Activated naive CD8-positive, alpha-beta T cell treated with anti-CD3 and anti-CD28 coated beads, Interleukin-2, amount 50 U/mL, for 24 hours (primary cell): ENCODE measurements at regions not wholly inside any gene's neighbourhood (a gene's known extent, or its start where the extent isn't known, plus 50 kb on each side); places are given as distances from the start of the nearest gene placed in this dataset.

Experiments
- ATAC-seq: fragments of 150-1000 bp; cut with Tn5 transposase; one replicate; pipeline ENCODE4 v1.10.0; 2021
- DNase-seq: peaks from one replicate; pipeline ENCODE4 v3.0.0; 2021
- H3K27ac Mint-ChIP-seq: one replicate; pipeline ENCODE4 v1.8.0; 2021; ENCODE audit warnings: mild to moderate bottlenecking, mixed read lengths
- H3K27me3 Mint-ChIP-seq: one replicate; pipeline ENCODE4 v1.8.0; 2021; ENCODE audit warnings: mixed read lengths
- H3K36me3 Mint-ChIP-seq: one replicate; pipeline ENCODE4 v1.8.0; 2021; ENCODE audit warnings: low read depth, mixed read lengths
- H3K4me1 Mint-ChIP-seq: one replicate; pipeline ENCODE4 v1.8.0; 2021; ENCODE audit warnings: mixed read lengths
- H3K4me3 Mint-ChIP-seq: one replicate; pipeline ENCODE4 v1.8.0; 2021; ENCODE audit warnings: mild to moderate bottlenecking, moderate library complexity, mixed read lengths
- H3K9me3 Mint-ChIP-seq: one replicate; pipeline ENCODE4 v1.8.0; 2021; ENCODE audit warnings: mixed read lengths

- Mint-ChIP-seq H3K4me1 (no peaks in the 10 kb centered on the region), H3K4me3 (no peak overlapping the region), H3K9me3 (no peaks in the 10 kb centered on the region), H3K27me3 (peaks cover 4% of the 10 kb centered on the region), H3K36me3 (no peaks in the 10 kb centered on the region), H3K27ac (no peak overlapping the region)
- DNase-seq: no peak
- no peak for ATAC-seq
These were observed 516.7 kb downstream of the TXNL1 start for GRCh38 chr18:56121669-56122068.

GRCh38 chr18:56120782-56121181 lies 517.6 kb downstream of the TXNL1 start:
- Mint-ChIP-seq H3K27ac (no peak overlapping the region), H3K27me3 (peaks cover 3% of the 10 kb centered on the region), H3K4me3 (no peak overlapping the region)

GRCh38 chr18:56119681-56120080 lies 518.7 kb downstream of the TXNL1 start:
- ATAC-seq: no peak

More at GRCh38 chr18:56120782-56121181, 517.6 kb downstream of the TXNL1 start:
- no peaks in the 10 kb centered on the region for H3K4me1 Mint-ChIP-seq
- no peaks in the 10 kb centered on the region for H3K36me3 Mint-ChIP-seq
- no peak for ATAC-seq
- no peak for DNase-seq
- no peaks in the 10 kb centered on the region for H3K9me3 Mint-ChIP-seq

GRCh38 chr18:56118422-56118821 lies 520.0 kb downstream of the TXNL1 start:
- Mint-ChIP-seq H3K27ac (no peak overlapping the region), H3K9me3 (no peaks in the 10 kb centered on the region), H3K4me3 (no peak overlapping the region), H3K4me1 (peaks cover 8% of the 10 kb centered on the region), H3K27me3 (no peaks in the 10 kb centered on the region), H3K36me3 (no peaks in the 10 kb centered on the region)
- DNase-seq (no peak), ATAC-seq (no peak)

More at GRCh38 chr18:56119681-56120080, 518.7 kb downstream of the TXNL1 start:
- Mint-ChIP-seq H3K4me1 (peaks cover 5% of the 10 kb centered on the region), H3K9me3 (no peaks in the 10 kb centered on the region), H3K4me3 (no peak overlapping the region), H3K27ac (no peak overlapping the region), H3K36me3 (no peaks in the 10 kb centered on the region), H3K27me3 (no peaks in the 10 kb centered on the region)
- DNase-seq: no peak

- peaks cover 26% of the 10 kb centered on the region for H3K4me1 Mint-ChIP-seq
- ATAC-seq: no peak
- H3K9me3 Mint-ChIP-seq: no peaks in the 10 kb centered on the region
- H3K27me3 Mint-ChIP-seq: peaks cover 2% of the 10 kb centered on the region
- no peak for DNase-seq
- no peaks in the 10 kb centered on the region for H3K36me3 Mint-ChIP-seq
- H3K4me3 Mint-ChIP-seq: no peak overlapping the region
- H3K27ac Mint-ChIP-seq: no peak overlapping the region
These were observed 523.0 kb downstream of the TXNL1 start for GRCh38 chr18:56115071-56116015.

- peaks cover 5% of the 10 kb centered on the region for H3K27me3 Mint-ChIP-seq
- DNase-seq (no peak), ATAC-seq (no peak)
- H3K27ac Mint-ChIP-seq: no peak overlapping the region
- no peaks in the 10 kb centered on the region for H3K36me3 Mint-ChIP-seq
- peaks cover 28% of the 10 kb centered on the region for H3K4me1 Mint-ChIP-seq
- no peak overlapping the region for H3K4me3 Mint-ChIP-seq
- H3K9me3 Mint-ChIP-seq: peaks cover 4% of the 10 kb centered on the region
These were observed 525.0 kb upstream of the TCF4 start for GRCh38 chr18:56112984-56113383.

- Mint-ChIP-seq H3K27ac (peak overlapping the region; percentile 91), H3K4me1 (peaks cover 28% of the 10 kb centered on the region), H3K36me3 (no peaks in the 10 kb centered on the region), H3K27me3 (peaks cover 5% of the 10 kb centered on the region), H3K4me3 (peak overlapping the region; percentile 56), H3K9me3 (peaks cover 4% of the 10 kb centered on the region)
- ATAC-seq (peak; percentile 79), DNase-seq (no peak)
These were observed 524.2 kb upstream of the TCF4 start for GRCh38 chr18:56112013-56112749.

GRCh38 chr18:56109757-56110156 lies 521.8 kb upstream of the TCF4 start:
- H3K9me3 Mint-ChIP-seq: peaks cover 13% of the 10 kb centered on the region
- peaks cover 23% of the 10 kb centered on the region for H3K4me1 Mint-ChIP-seq
- H3K4me3 Mint-ChIP-seq: no peak overlapping the region
- no peak overlapping the region for H3K27ac Mint-ChIP-seq
- peaks cover 5% of the 10 kb centered on the region for H3K27me3 Mint-ChIP-seq
- no peaks in the 10 kb centered on the region for H3K36me3 Mint-ChIP-seq
- DNase-seq (no peak), ATAC-seq (no peak)

GRCh38 chr18:56108478-56109367 lies 520.7 kb upstream of the TCF4 start:
- no peak overlapping the region for H3K4me3 Mint-ChIP-seq
- DNase-seq (no peak), ATAC-seq (no peak)
- peaks cover 20% of the 10 kb centered on the region for H3K4me1 Mint-ChIP-seq
- no peak overlapping the region for H3K27ac Mint-ChIP-seq
- no peaks in the 10 kb centered on the region for H3K36me3 Mint-ChIP-seq
- H3K27me3 Mint-ChIP-seq: peaks cover 5% of the 10 kb centered on the region
- H3K9me3 Mint-ChIP-seq: peaks cover 23% of the 10 kb centered on the region

GRCh38 chr18:56107821-56108477 lies 520.0 kb upstream of the TCF4 start:
- no peaks in the 10 kb centered on the region for H3K36me3 Mint-ChIP-seq
- H3K9me3 Mint-ChIP-seq: peaks cover 30% of the 10 kb centered on the region
- no peak overlapping the region for H3K27ac Mint-ChIP-seq
- H3K4me3 Mint-ChIP-seq: no peak overlapping the region
- DNase-seq (no peak), ATAC-seq (no peak)
- peaks cover 20% of the 10 kb centered on the region for H3K4me1 Mint-ChIP-seq
- H3K27me3 Mint-ChIP-seq: peaks cover 5% of the 10 kb centered on the region

- no peak for ATAC-seq
- H3K4me1 Mint-ChIP-seq: no peaks in the 10 kb centered on the region
- H3K4me3 Mint-ChIP-seq: no peak overlapping the region
- peaks cover 21% of the 10 kb centered on the region for H3K9me3 Mint-ChIP-seq
- H3K27ac Mint-ChIP-seq: no peak overlapping the region
- no peak for DNase-seq
- H3K36me3 Mint-ChIP-seq: no peaks in the 10 kb centered on the region
- H3K27me3 Mint-ChIP-seq: no peaks in the 10 kb centered on the region
These were observed 512.2 kb upstream of the TCF4 start for GRCh38 chr18:56100090-56100722.

GRCh38 chr18:56097621-56098020 lies 509.6 kb upstream of the TCF4 start:
- Mint-ChIP-seq H3K4me1 (no peaks in the 10 kb centered on the region), H3K27me3 (peaks cover 3% of the 10 kb centered on the region), H3K4me3 (no peak overlapping the region), H3K27ac (no peak overlapping the region), H3K36me3 (no peaks in the 10 kb centered on the region), H3K9me3 (no peaks in the 10 kb centered on the region)
- ATAC-seq (no peak), DNase-seq (no peak)

GRCh38 chr18:56096861-56097260 lies 508.9 kb upstream of the TCF4 start:
- no peak overlapping the region for H3K4me3 Mint-ChIP-seq
- DNase-seq: no peak

More at GRCh38 chr18:56096861-56097260, 508.9 kb upstream of the TCF4 start:
- no peaks in the 10 kb centered on the region for H3K9me3 Mint-ChIP-seq
- no peak overlapping the region for H3K27ac Mint-ChIP-seq
- no peaks in the 10 kb centered on the region for H3K4me1 Mint-ChIP-seq
- ATAC-seq: no peak
- no peaks in the 10 kb centered on the region for H3K36me3 Mint-ChIP-seq
- peaks cover 3% of the 10 kb centered on the region for H3K27me3 Mint-ChIP-seq
